ENCODE measurements at regions not wholly inside any gene's neighbourhood (a gene's known extent, or its start where the extent isn't known, plus 50 kb on each side); places are given as distances from the start of the nearest gene placed in this dataset.

DNA sequence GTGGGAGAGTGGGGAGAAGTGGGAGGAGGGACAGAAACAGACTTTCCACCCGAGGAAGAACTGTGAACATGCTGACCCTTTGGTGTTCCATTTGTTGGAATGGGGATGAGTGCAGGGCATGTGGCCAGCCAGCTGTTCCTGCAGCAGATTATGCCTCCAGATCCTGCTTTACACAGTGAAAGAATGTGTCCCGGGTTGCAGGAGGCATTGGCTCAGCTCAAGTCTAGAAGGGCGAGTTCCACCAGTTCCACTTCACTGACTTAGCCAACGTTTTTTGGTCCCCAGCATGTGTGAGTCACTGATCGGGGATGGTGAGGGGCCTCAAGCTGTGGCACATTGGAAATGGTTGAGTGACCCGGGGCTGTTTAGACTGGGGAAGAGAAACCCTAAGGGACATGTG is 307.0 kb upstream of the ROPN1 start:
- H3K9me3 ChIP-seq (ENCODE audit: control insufficient read depth, low read length), result no peaks in the 10 kb centered on the region
- no peaks in the 10 kb centered on the region for H3K36me3 ChIP-seq (ENCODE audit: control insufficient read depth, insufficient read depth, low read length, severe bottlenecking)
- no peaks in the 10 kb centered on the region for H3K27me3 ChIP-seq (replicated peaks; ENCODE audit: control insufficient read depth, insufficient read depth, low read length)
- peaks cover 7% of the 10 kb centered on the region for H3K4me1 ChIP-seq (ENCODE audit: control insufficient read depth, insufficient read depth, low read length)
- peak; percentile 57 for DNase-seq (ENCODE audit: low read depth)
- H3K4me3 ChIP-seq (ENCODE audit: low read length), result no peak overlapping the region
- H3K9ac ChIP-seq (ENCODE audit: low read length), result no peak overlapping the region

DNA sequence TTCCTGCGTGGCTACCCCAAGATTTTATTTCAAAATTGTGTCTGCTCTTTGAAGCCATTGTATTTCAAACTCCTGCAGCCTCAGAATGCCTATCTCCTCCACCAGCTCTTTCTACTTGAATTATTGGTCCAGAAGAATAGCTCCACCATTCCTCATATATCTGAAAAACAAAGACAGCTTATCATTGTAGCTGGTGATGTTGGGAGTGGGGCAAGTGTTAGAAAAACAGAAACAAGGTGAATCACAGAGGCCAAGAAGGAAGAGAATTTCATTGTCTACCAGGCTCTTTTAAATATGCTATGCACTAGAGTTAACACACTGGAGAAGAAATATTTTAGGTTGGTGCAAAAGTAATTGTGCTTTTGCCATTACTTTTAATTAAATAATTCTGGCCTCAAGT is 307.9 kb upstream of the ROPN1 start:
- DNase-seq (ENCODE audit: low read depth), result no peak
- peaks cover 7% of the 10 kb centered on the region for H3K4me1 ChIP-seq (ENCODE audit: control insufficient read depth, insufficient read depth, low read length)
- no peak overlapping the region for H3K9ac ChIP-seq (ENCODE audit: low read length)
- no peak overlapping the region for H3K4me3 ChIP-seq (ENCODE audit: low read length)
- no peaks in the 10 kb centered on the region for H3K27me3 ChIP-seq (replicated peaks; ENCODE audit: control insufficient read depth, insufficient read depth, low read length)
- no peaks in the 10 kb centered on the region for H3K36me3 ChIP-seq (ENCODE audit: control insufficient read depth, insufficient read depth, low read length, severe bottlenecking)
- H3K9me3 ChIP-seq (ENCODE audit: control insufficient read depth, low read length), result no peaks in the 10 kb centered on the region

GRCh38 chr3:124300416-124300815 is 308.5 kb upstream of the ROPN1 start:
- H3K4me1 ChIP-seq (ENCODE audit: control insufficient read depth, insufficient read depth, low read length), result peaks cover 7% of the 10 kb centered on the region
- no peak overlapping the region for H3K4me3 ChIP-seq (ENCODE audit: low read length)
- DNase-seq (ENCODE audit: low read depth), result no peak
- no peaks in the 10 kb centered on the region for H3K27me3 ChIP-seq (replicated peaks; ENCODE audit: control insufficient read depth, insufficient read depth, low read length)
- H3K9me3 ChIP-seq (ENCODE audit: control insufficient read depth, low read length), result no peaks in the 10 kb centered on the region
- no peak overlapping the region for H3K9ac ChIP-seq (ENCODE audit: low read length)
- no peaks in the 10 kb centered on the region for H3K36me3 ChIP-seq (ENCODE audit: control insufficient read depth, insufficient read depth, low read length, severe bottlenecking)

DNA sequence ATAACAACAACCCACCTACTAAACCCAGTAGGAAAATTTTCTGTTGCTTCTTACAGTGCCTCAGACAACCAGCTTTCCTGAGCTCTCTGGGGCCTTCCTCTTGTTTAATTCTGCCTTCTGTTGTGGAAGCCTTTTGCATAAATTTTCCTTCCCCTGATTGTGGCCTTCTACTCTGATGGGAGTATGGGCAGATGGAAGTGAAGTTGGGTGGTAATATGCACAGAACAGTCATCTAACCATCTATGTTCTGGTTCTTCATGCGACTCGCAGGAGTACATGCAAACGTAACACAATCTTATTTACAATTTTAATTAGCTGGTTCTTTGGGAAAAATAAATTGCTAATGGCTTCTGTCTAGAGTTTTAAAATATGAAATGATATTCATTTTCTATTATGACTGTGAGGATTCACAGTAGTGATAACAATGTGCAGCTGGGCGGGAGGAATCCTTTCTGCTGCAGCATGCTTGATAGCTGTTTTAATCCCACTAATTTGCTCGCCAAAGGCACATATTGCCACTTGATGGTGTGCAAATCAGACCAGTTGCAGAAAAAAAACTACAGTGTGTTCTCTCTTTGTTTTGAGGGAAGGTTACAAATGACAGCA is 311.5 kb upstream of the ROPN1 start:
- H3K9me3 ChIP-seq (ENCODE audit: control insufficient read depth, low read length), result peaks cover 12% of the 10 kb centered on the region
- H3K4me1 ChIP-seq (ENCODE audit: control insufficient read depth, insufficient read depth, low read length), result peaks cover 7% of the 10 kb centered on the region
- H3K27me3 ChIP-seq (replicated peaks; ENCODE audit: control insufficient read depth, insufficient read depth, low read length), result no peaks in the 10 kb centered on the region
- DNase-seq (ENCODE audit: low read depth), result no peak
- no peak overlapping the region for H3K4me3 ChIP-seq (ENCODE audit: low read length)
- no peak overlapping the region for H3K9ac ChIP-seq (ENCODE audit: low read length)
- no peaks in the 10 kb centered on the region for H3K36me3 ChIP-seq (ENCODE audit: control insufficient read depth, insufficient read depth, low read length, severe bottlenecking)

- H3K36me3 ChIP-seq (ENCODE audit: control insufficient read depth, insufficient read depth, low read length, severe bottlenecking), result no peaks in the 10 kb centered on the region
- H3K4me1 ChIP-seq (ENCODE audit: control insufficient read depth, insufficient read depth, low read length), result no peaks in the 10 kb centered on the region
- no peaks in the 10 kb centered on the region for H3K27me3 ChIP-seq (replicated peaks; ENCODE audit: control insufficient read depth, insufficient read depth, low read length)
- no peak overlapping the region for H3K9ac ChIP-seq (ENCODE audit: low read length)
- H3K9me3 ChIP-seq (ENCODE audit: control insufficient read depth, low read length), result peaks cover 12% of the 10 kb centered on the region
- no peak overlapping the region for H3K4me3 ChIP-seq (ENCODE audit: low read length)
- DNase-seq (ENCODE audit: low read depth), result no peak
Measured at GRCh38 chr3:124306665-124307064, 314.7 kb upstream of the ROPN1 start.

DNA sequence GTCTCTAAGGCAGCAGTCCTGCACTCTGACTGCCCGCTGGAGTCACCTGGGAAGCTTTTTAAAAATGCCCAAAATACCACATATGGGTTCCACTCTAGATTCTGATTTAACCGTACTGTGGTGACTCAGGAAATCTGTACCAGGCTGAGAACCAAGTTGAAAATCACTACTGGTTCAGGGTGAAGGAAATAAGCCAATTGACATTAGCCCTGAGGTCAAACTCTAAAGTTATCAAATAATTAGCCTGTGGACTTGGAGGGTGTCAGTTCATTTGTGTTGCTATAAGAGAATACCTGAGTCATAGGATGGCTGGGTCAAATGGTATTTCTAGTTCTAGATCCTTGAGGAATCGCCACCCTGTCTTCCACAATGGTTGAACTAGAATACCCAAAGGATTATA is 321.7 kb upstream of the ROPN1 start:
- H3K9ac ChIP-seq (ENCODE audit: low read length), result no peak overlapping the region
- no peaks in the 10 kb centered on the region for H3K27me3 ChIP-seq (replicated peaks; ENCODE audit: control insufficient read depth, insufficient read depth, low read length)
- H3K4me1 ChIP-seq (ENCODE audit: control insufficient read depth, insufficient read depth, low read length), result no peaks in the 10 kb centered on the region
- no peak overlapping the region for H3K4me3 ChIP-seq (ENCODE audit: low read length)
- no peaks in the 10 kb centered on the region for H3K9me3 ChIP-seq (ENCODE audit: control insufficient read depth, low read length)
- DNase-seq (ENCODE audit: low read depth), result no peak
- no peaks in the 10 kb centered on the region for H3K36me3 ChIP-seq (ENCODE audit: control insufficient read depth, insufficient read depth, low read length, severe bottlenecking)

- Histone ChIP-seq H3K9ac (ENCODE audit: low read length) (no peak overlapping the region), H3K4me3 (ENCODE audit: low read length) (no peak overlapping the region), H3K4me1 (ENCODE audit: control insufficient read depth, insufficient read depth, low read length) (no peaks in the 10 kb centered on the region), H3K36me3 (ENCODE audit: control insufficient read depth, insufficient read depth, low read length, severe bottlenecking) (no peaks in the 10 kb centered on the region), H3K27me3 (replicated peaks; ENCODE audit: control insufficient read depth, insufficient read depth, low read length) (no peaks in the 10 kb centered on the region), H3K9me3 (ENCODE audit: control insufficient read depth, low read length) (no peaks in the 10 kb centered on the region)
- peak; percentile 48 for DNase-seq (ENCODE audit: low read depth)
Measured at GRCh38 chr3:124315215-124316033, 323.5 kb upstream of the ROPN1 start.

DNA sequence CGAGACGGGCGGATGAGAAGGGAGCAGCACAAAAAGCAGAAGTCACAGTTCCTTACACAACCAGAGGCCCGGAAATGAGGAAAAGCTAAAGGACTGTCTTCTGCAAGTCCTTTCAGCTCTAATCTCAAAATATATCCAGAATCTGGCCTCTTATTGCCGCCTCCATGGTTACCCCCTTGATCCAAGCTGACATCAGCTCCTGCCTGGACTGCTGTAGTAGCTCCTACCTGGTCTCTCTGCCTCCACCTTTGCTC is 324.0 kb upstream of the ROPN1 start:
- Histone ChIP-seq H3K9ac (ENCODE audit: low read length) (no peak overlapping the region), H3K4me1 (ENCODE audit: control insufficient read depth, insufficient read depth, low read length) (no peaks in the 10 kb centered on the region), H3K9me3 (ENCODE audit: control insufficient read depth, low read length) (no peaks in the 10 kb centered on the region), H3K4me3 (ENCODE audit: low read length) (no peak overlapping the region), H3K27me3 (replicated peaks; ENCODE audit: control insufficient read depth, insufficient read depth, low read length) (no peaks in the 10 kb centered on the region), H3K36me3 (ENCODE audit: control insufficient read depth, insufficient read depth, low read length, severe bottlenecking) (no peaks in the 10 kb centered on the region)
- no peak for DNase-seq (ENCODE audit: low read depth)

GRCh38 chr3:124318014-124318413 is 326.1 kb upstream of the ROPN1 start:
- Histone ChIP-seq H3K36me3 (ENCODE audit: control insufficient read depth, insufficient read depth, low read length, severe bottlenecking) (no peaks in the 10 kb centered on the region), H3K9ac (ENCODE audit: low read length) (no peak overlapping the region), H3K27me3 (replicated peaks; ENCODE audit: control insufficient read depth, insufficient read depth, low read length) (no peaks in the 10 kb centered on the region), H3K9me3 (ENCODE audit: control insufficient read depth, low read length) (no peaks in the 10 kb centered on the region), H3K4me3 (ENCODE audit: low read length) (no peak overlapping the region), H3K4me1 (ENCODE audit: control insufficient read depth, insufficient read depth, low read length) (no peaks in the 10 kb centered on the region)
- no peak for DNase-seq (ENCODE audit: low read depth)

GRCh38 chr3:124318656-124319055 is 326.7 kb upstream of the ROPN1 start:
- Histone ChIP-seq H3K4me1 (ENCODE audit: control insufficient read depth, insufficient read depth, low read length) (no peaks in the 10 kb centered on the region), H3K4me3 (ENCODE audit: low read length) (no peak overlapping the region), H3K36me3 (ENCODE audit: control insufficient read depth, insufficient read depth, low read length, severe bottlenecking) (no peaks in the 10 kb centered on the region), H3K9ac (ENCODE audit: low read length) (no peak overlapping the region), H3K27me3 (replicated peaks; ENCODE audit: control insufficient read depth, insufficient read depth, low read length) (peaks cover 3% of the 10 kb centered on the region), H3K9me3 (ENCODE audit: control insufficient read depth, low read length) (no peaks in the 10 kb centered on the region)
- no peak for DNase-seq (ENCODE audit: low read depth)

DNA sequence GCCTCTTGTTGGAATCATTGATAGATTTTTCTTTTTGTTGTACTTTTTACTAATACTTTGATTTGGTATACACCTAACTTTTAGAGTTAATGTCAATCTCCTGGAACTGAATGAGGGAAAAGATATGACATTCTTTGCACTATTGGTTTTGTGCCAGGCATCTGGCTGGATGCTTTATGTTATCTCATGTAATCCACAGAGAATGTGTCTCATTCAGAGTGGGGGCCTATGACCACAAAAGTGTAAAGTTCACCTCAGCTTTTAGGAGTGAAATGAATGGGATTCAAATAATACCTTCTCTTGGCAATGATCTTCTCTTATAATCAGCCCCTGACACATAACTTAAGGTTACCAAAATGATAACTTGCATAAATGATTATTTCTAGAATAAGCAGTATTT is 329.1 kb upstream of the ROPN1 start:
- Histone ChIP-seq H3K4me3 (ENCODE audit: low read length) (no peak overlapping the region), H3K27me3 (replicated peaks; ENCODE audit: control insufficient read depth, insufficient read depth, low read length) (peaks cover 3% of the 10 kb centered on the region), H3K36me3 (ENCODE audit: control insufficient read depth, insufficient read depth, low read length, severe bottlenecking) (no peaks in the 10 kb centered on the region), H3K9me3 (ENCODE audit: control insufficient read depth, low read length) (no peaks in the 10 kb centered on the region), H3K9ac (ENCODE audit: low read length) (no peak overlapping the region), H3K4me1 (ENCODE audit: control insufficient read depth, insufficient read depth, low read length) (no peaks in the 10 kb centered on the region)
- no peak for DNase-seq (ENCODE audit: low read depth)

Measured in adipocyte (in vitro differentiated cells).